Motor neuron (in vitro differentiated cells): ENCODE measurements at regions not wholly inside any gene's neighbourhood (a gene's known extent, or its start where the extent isn't known, plus 50 kb on each side); places are given as distances from the start of the nearest gene placed in this dataset.
"Not testable (repeated sequence)": the region's sequence is repeated elsewhere in the genome, so short reads cannot be mapped to it uniquely, and the experiment has no call there.

ENCODE experiments used
- ATAC-seq, 8 experiments: fragments of 200-7000 bp; cut with Tn5 transposase; replicated peaks in 6 of 8; 2 replicates each; pipeline ENCODE4 v1.8.0; 2021; ENCODE audit warnings: mild to moderate bottlenecking in 8 of 8, moderate library complexity in 8 of 8
- H3K27ac ChIP-seq, 2 donors: fragments of 250-450 bp; sonication (Bioruptor Pico); 2 replicates each; pipeline ENCODE4 v1.9.0; 2021; ENCODE audit warnings: antibody characterized with exemption in 2 of 2, mild to moderate bottlenecking in 2 of 2, moderate library complexity in 1 of 2
- H3K4me1 ChIP-seq, 2 donors: fragments of 250-450 bp; sonication (Bioruptor Pico); replicated peaks in 1 of 2; 2 replicates each; pipeline ENCODE4 v1.6.1; 2021; ENCODE audit warnings: antibody characterized with exemption in 2 of 2, mild to moderate bottlenecking in 2 of 2, moderate library complexity in 1 of 2
- H3K4me3 ChIP-seq, 5 donors: fragments of 250-450 bp; sonication (Bioruptor Pico); 2 replicates each; pipeline ENCODE4 v1.9.0; 2021; ENCODE audit warnings: antibody characterized with exemption in 5 of 5, mild to moderate bottlenecking in 5 of 5, moderate library complexity in 4 of 5
- WGBS, 10 experiments: fragments of 450-650 bp; shearing (Covaris generic); methylation state at CpG; one replicate each; pipeline ENCODE4 v1.0.0; 2022; 5-methylcytosine and 5-hydroxymethylcytosine counted together
- in situ Hi-C, 9 experiments: fragments of 400-800 bp; cut with MboI; loops; one replicate each; pipeline ENCODE4 v1.15.0; 2021; ENCODE audit warnings: low sequenced_read_pairs in 9 of 9, low pct_unique_long_range_greater_than_20kb in 2 of 9; ENCODE audit not compliant: unreplicated experiment in 9 of 9

- peak in 3 of 8 experiments; percentile 57 to 94 (median 76) for ATAC-seq
- H3K27ac ChIP-seq, result no peak overlapping the region
- no peak overlapping the region for H3K4me3 ChIP-seq
- peaks cover 0 to 8% of the 10 kb centered on the region in 2 donors for H3K4me1 ChIP-seq
- in situ Hi-C loops, result no loop called here
- WGBS, 10 experiments, result 0 to 100% (median 83%) methylated on average over 1 to 3 of the region's 3 CpGs; no CpG with 5 or more reads in 1 of the 10 experiments
Measured at GRCh38 chr3:104178680-104179079, 1188.0 kb upstream of the ALCAM start.

- no peak overlapping the region for H3K4me3 ChIP-seq
- H3K4me1 ChIP-seq, result peaks cover 0 to 3% of the 10 kb centered on the region in 2 donors
- ATAC-seq, result no peak
- in situ Hi-C loops, result no loop called here
- H3K27ac ChIP-seq, result no peak overlapping the region
- WGBS, 10 experiments, result 0 to 54% (median 28%) methylated on average over 1 of the region's 1 CpG; no CpG with 5 or more reads in 4 of the 10 experiments
Measured at GRCh38 chr3:104180906-104181305, 1185.8 kb upstream of the ALCAM start.

GRCh38 chr3:104190681-104191080, 1176.0 kb upstream of the ALCAM start:
- no peak for ATAC-seq
- H3K27ac ChIP-seq, result no peak overlapping the region
- no peak overlapping the region for H3K4me3 ChIP-seq
- no peaks in the 10 kb centered on the region for H3K4me1 ChIP-seq
- in situ Hi-C loops, result no loop called here

- no peak for ATAC-seq
- WGBS, 10 experiments, result 40 to 93% (median 55%) methylated on average over 1 to 2 of the region's 2 CpGs; no CpG with 5 or more reads in 3 of the 10 experiments
- no peaks in the 10 kb centered on the region for H3K4me1 ChIP-seq
- in situ Hi-C loops, result no loop called here
- no peak overlapping the region for H3K27ac ChIP-seq
- no peak overlapping the region for H3K4me3 ChIP-seq
Measured at GRCh38 chr3:104198131-104198530, 1168.6 kb upstream of the ALCAM start.

GRCh38 chr3:104206925-104207324, 1159.8 kb upstream of the ALCAM start:
- Histone ChIP-seq H3K27ac (no peak overlapping the region), H3K4me3 (no peak overlapping the region), H3K4me1 (no peaks in the 10 kb centered on the region)
- peak in 3 of 8 experiments; percentile 53 to 62 (median 55) for ATAC-seq
- 0 to 100% (median 89%) methylated on average over 1 to 2 of the region's 2 CpGs; no CpG with 5 or more reads in 3 of the 10 experiments for WGBS, 10 experiments
- in situ Hi-C loops, result no loop called here

- no peaks in the 10 kb centered on the region for H3K4me1 ChIP-seq
- in situ Hi-C loops, result no loop called here
- no peak overlapping the region for H3K4me3 ChIP-seq
- WGBS, 10 experiments, result 10 to 75% (median 43%) methylated on average over 1 of the region's 1 CpG; no CpG with 5 or more reads in 4 of the 10 experiments
- ATAC-seq, result no peak
- H3K27ac ChIP-seq, result no peak overlapping the region
Measured at GRCh38 chr3:104214277-104214676, 1152.4 kb upstream of the ALCAM start.

GRCh38 chr3:104214937-104215336, 1151.8 kb upstream of the ALCAM start:
- 0 to 83% (median 37%) methylated on average over 1 to 2 of the region's 2 CpGs for WGBS, 10 experiments
- Histone ChIP-seq H3K4me3 (no peak overlapping the region), H3K27ac (no peak overlapping the region), H3K4me1 (no peaks in the 10 kb centered on the region)
- in situ Hi-C loops, result no loop called here
- ATAC-seq, result no peak

- ATAC-seq, H3K4me3 ChIP-seq, in situ Hi-C loops, H3K27ac ChIP-seq, H3K4me1 ChIP-seq: not testable (repeated sequence)
- WGBS, 10 experiments, result 17 to 50% (median 50%) methylated on average over 1 of the region's 2 CpGs; no CpG with 5 or more reads in 7 of the 10 experiments
Measured at GRCh38 chr3:104219046-104219445, 1147.7 kb upstream of the ALCAM start.

- in situ Hi-C loops, result no loop called here
- WGBS, 10 experiments, result 0 to 100% (median 59%) methylated on average over 1 of the region's 1 CpG; no CpG with 5 or more reads in 4 of the 10 experiments
- Histone ChIP-seq H3K4me3 (no peak overlapping the region), H3K27ac (no peak overlapping the region), H3K4me1 (no peaks in the 10 kb centered on the region)
- peak in 3 of 8 experiments; percentile 62 to 65 (median 62) for ATAC-seq
Measured at GRCh38 chr3:104234442-104235194, 1132.1 kb upstream of the ALCAM start.

GRCh38 chr3:104244680-104245220, 1122.0 kb upstream of the ALCAM start:
- H3K4me1 ChIP-seq, result no peaks in the 10 kb centered on the region
- no peak for ATAC-seq
- WGBS, 10 experiments, result 28 to 100% (median 66%) methylated on average over 1 to 4 of the region's 4 CpGs
- in situ Hi-C loops, result no loop called here
- no peak overlapping the region for H3K4me3 ChIP-seq
- no peak overlapping the region for H3K27ac ChIP-seq

- WGBS, 10 experiments, result 0 to 100% (median 86%) methylated on average over 1 to 3 of the region's 3 CpGs; no CpG with 5 or more reads in 3 of the 10 experiments
- Histone ChIP-seq H3K4me3 (no peak overlapping the region), H3K4me1 (no peaks in the 10 kb centered on the region), H3K27ac (no peak overlapping the region)
- ATAC-seq, result no peak
- in situ Hi-C loops, result no loop called here
Measured at GRCh38 chr3:104245261-104245660, 1121.4 kb upstream of the ALCAM start.

GRCh38 chr3:104245981-104246380, 1120.7 kb upstream of the ALCAM start:
- no peak for ATAC-seq
- no peaks in the 10 kb centered on the region for H3K4me1 ChIP-seq
- H3K4me3 ChIP-seq, result no peak overlapping the region
- in situ Hi-C loops, result no loop called here
- no peak overlapping the region for H3K27ac ChIP-seq
- WGBS, 10 experiments, result 4 to 90% (median 50%) methylated on average over 1 to 2 of the region's 2 CpGs

- Histone ChIP-seq H3K27ac (no peak overlapping the region), H3K4me3 (no peak overlapping the region), H3K4me1 (peaks cover 0 to 19% of the 10 kb centered on the region in 2 donors)
- no peak for ATAC-seq
- in situ Hi-C loops, result no loop called here
- WGBS, 10 experiments, result 60 to 100% (median 95%) methylated on average over 1 to 4 of the region's 4 CpGs; no CpG with 5 or more reads in 3 of the 10 experiments
Measured at GRCh38 chr3:104257486-104257885, 1109.2 kb upstream of the ALCAM start.

- H3K4me3 ChIP-seq, result no peak overlapping the region
- in situ Hi-C loops, result no loop called here
- 80 to 100% (median 100%) methylated on average over 1 to 2 of the region's 2 CpGs; no CpG with 5 or more reads in 1 of the 10 experiments for WGBS, 10 experiments
Measured at GRCh38 chr3:104263477-104263876, 1103.2 kb upstream of the ALCAM start.

More at GRCh38 chr3:104263477-104263876, 1103.2 kb upstream of the ALCAM start:
- Histone ChIP-seq H3K27ac (no peak overlapping the region), H3K4me1 (no peaks in the 10 kb centered on the region)
- ATAC-seq, result no peak
